ENCODE measurements at regions not wholly inside any gene's neighbourhood (a gene's known extent, or its start where the extent isn't known, plus 50 kb on each side); places are given as distances from the start of the nearest gene placed in this dataset.

GRCh38 chr6:145405006-145405551, 330.2 kb downstream of the EPM2A start:
- TF ChIP-seq TAF1 (IDR thresholded peaks at IDR 0.05; ENCODE audit: low read depth) = no peak
- TF ChIP-seq ZBTB7A (IDR thresholded peaks at IDR 0.05; ENCODE audit: low read depth) = no peak
- no peak for TF ChIP-seq CEBPB (IDR thresholded peaks at IDR 0.05)
- no peak for TF ChIP-seq TCF12 (IDR thresholded peaks at IDR 0.05; ENCODE audit: low read depth)
- no peak for TF ChIP-seq EP300 (IDR thresholded peaks at IDR 0.05; ENCODE audit: borderline replicate concordance)
- no peak for TF ChIP-seq FOXM1 (IDR thresholded peaks at IDR 0.05; ENCODE audit: borderline replicate concordance, low read depth)
- TF ChIP-seq YY1 (IDR thresholded peaks at IDR 0.05; ENCODE audit: low read depth) = no peak
- TF ChIP-seq NFIC (IDR thresholded peaks at IDR 0.05) = no peak
- TF ChIP-seq REST (IDR thresholded peaks at IDR 0.05; ENCODE audit: low read depth) = no peak
- TF ChIP-seq EGR1 (IDR thresholded peaks at IDR 0.05) = no peak
- no peak for TF ChIP-seq RAD21 (IDR thresholded peaks at IDR 0.05; ENCODE audit: low read depth)
- TF ChIP-seq CREB1 (IDR thresholded peaks at IDR 0.05; ENCODE audit: low read depth) = no peak
- no peak for TF ChIP-seq USF1 (IDR thresholded peaks at IDR 0.05)
- no peak for TF ChIP-seq TEAD4 (IDR thresholded peaks at IDR 0.05)
- TF ChIP-seq, protein P1, sequence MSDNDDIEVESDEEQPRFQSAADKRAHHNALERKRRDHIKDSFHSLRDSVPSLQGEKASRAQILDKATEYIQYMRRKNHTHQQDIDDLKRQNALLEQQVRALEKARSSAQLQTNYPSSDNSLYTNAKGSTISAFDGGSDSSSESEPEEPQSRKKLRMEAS (IDR thresholded peaks at IDR 0.05) = no peak

- TF ChIP-seq TAF1 (IDR thresholded peaks at IDR 0.05; ENCODE audit: low read depth) (no peak), USF1 (IDR thresholded peaks at IDR 0.05) (no peak), RAD21 (IDR thresholded peaks at IDR 0.05; ENCODE audit: low read depth) (no peak), TCF12 (IDR thresholded peaks at IDR 0.05; ENCODE audit: low read depth) (no peak), TEAD4 (IDR thresholded peaks at IDR 0.05) (no peak), YY1 (IDR thresholded peaks at IDR 0.05; ENCODE audit: low read depth) (no peak), EGR1 (IDR thresholded peaks at IDR 0.05) (no peak), ZBTB7A (IDR thresholded peaks at IDR 0.05; ENCODE audit: low read depth) (no peak), CREB1 (IDR thresholded peaks at IDR 0.05; ENCODE audit: low read depth) (no peak), EP300 (IDR thresholded peaks at IDR 0.05; ENCODE audit: borderline replicate concordance) (no peak), NFIC (IDR thresholded peaks at IDR 0.05) (no peak), REST (IDR thresholded peaks at IDR 0.05; ENCODE audit: low read depth) (no peak), CEBPB (IDR thresholded peaks at IDR 0.05) (no peak), FOXM1 (IDR thresholded peaks at IDR 0.05; ENCODE audit: borderline replicate concordance, low read depth) (no peak)
- TF ChIP-seq, protein P1 (IDR thresholded peaks at IDR 0.05) = no peak
These were observed 328.5 kb downstream of the EPM2A start for GRCh38 chr6:145406783-145407182.

DNA sequence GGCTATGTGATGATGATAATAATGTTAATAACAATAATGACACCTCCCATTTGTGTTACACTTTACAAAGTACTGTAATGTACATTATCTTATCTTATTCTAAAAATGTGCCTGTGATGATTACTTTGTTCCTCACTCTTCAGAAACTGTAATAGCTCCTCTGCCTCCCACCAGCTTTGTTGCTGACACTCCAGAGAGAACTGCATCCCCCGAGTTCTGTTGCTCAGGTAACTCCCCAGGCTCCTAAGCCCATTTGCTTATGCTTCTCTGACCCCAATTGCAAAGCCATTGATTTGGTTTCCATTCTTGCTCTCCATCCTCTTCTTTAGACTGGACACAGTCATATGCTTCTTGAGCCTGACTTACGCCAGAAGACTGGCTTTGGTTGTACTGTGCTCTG, 319.7 kb downstream of the EPM2A start:
- TF ChIP-seq YY1 (IDR thresholded peaks at IDR 0.05; ENCODE audit: low read depth) = no peak
- TF ChIP-seq CEBPB (IDR thresholded peaks at IDR 0.05) = no peak
- no peak for TF ChIP-seq REST (IDR thresholded peaks at IDR 0.05; ENCODE audit: low read depth)

- TF ChIP-seq RAD21 (IDR thresholded peaks at IDR 0.05; ENCODE audit: low read depth) (no peak), YY1 (IDR thresholded peaks at IDR 0.05; ENCODE audit: low read depth) (no peak), CREB1 (IDR thresholded peaks at IDR 0.05; ENCODE audit: low read depth) (no peak), TAF1 (IDR thresholded peaks at IDR 0.05; ENCODE audit: low read depth) (no peak), TCF12 (IDR thresholded peaks at IDR 0.05; ENCODE audit: low read depth) (no peak), FOXM1 (IDR thresholded peaks at IDR 0.05; ENCODE audit: borderline replicate concordance, low read depth) (no peak), NFIC (IDR thresholded peaks at IDR 0.05) (no peak), ZBTB7A (IDR thresholded peaks at IDR 0.05; ENCODE audit: low read depth) (no peak), TEAD4 (IDR thresholded peaks at IDR 0.05) (no peak), EGR1 (IDR thresholded peaks at IDR 0.05) (no peak)
- TF ChIP-seq, protein P1 (IDR thresholded peaks at IDR 0.05) = no peak
These were observed 314.7 kb downstream of the EPM2A start for GRCh38 chr6:145420599-145420998.
